SK-N-SH (cell line): ENCODE measurements at regions not wholly inside any gene's neighbourhood (a gene's known extent, or its start where the extent isn't known, plus 50 kb on each side); places are given as distances from the start of the nearest gene placed in this dataset.

Source experiments
- CTCF ChIA-PET: fragments of 300-600, 350-600 bp; formaldehyde crosslinking; extraction: SDS; loops from one replicate; lab custom pipeline; 2021; lab: Yijun Ruan, JAX
- POLR2A ChIA-PET: fragments of 350-600 bp; sonication (Branson Sonifier 250); formaldehyde crosslinking; extraction: SDS; loops from one replicate; lab custom pipeline; 2020; ENCODE audit warnings: antibody characterized with exemption, inconsistent platforms; lab: Yijun Ruan, JAX
- DNase-seq: peaks from one replicate; pipeline ENCODE4 v3.0.0; 2012
- H2AFZ ChIP-seq: fragments of 200-600 bp; sonication (generic); 2 replicates; pipeline ENCODE4 v1.8.1; 2016; ENCODE audit warnings: antibody characterized with exemption, mild to moderate bottlenecking, low read depth
- H3F3A ChIP-seq: fragments of 200-600 bp; sonication (generic); replicated peaks from 2 replicates; pipeline ENCODE3; 2016; ENCODE audit warnings: antibody characterized with exemption, mild to moderate bottlenecking; ENCODE audit not compliant: insufficient read depth
- H3K27ac ChIP-seq, 2 experiments: fragments of 200-500 bp in 1 of 2; fragments of 200-600 bp in 1 of 2; sonication (Bioruptor generic) in 1 of 2; sonication (generic), shearing (Covaris generic) in 1 of 2; 2 replicates each; pipeline versions ENCODE4 v1.5.1 to v1.6.1; 2014 to 2016; ENCODE audit warnings: low read depth in 2 of 2, inconsistent platforms in 1 of 2, low read length in 1 of 2, mild to moderate bottlenecking in 1 of 2, mixed read lengths in 1 of 2
- H3K27me3 ChIP-seq: fragments of 200-600 bp; sonication (generic), shearing (Covaris generic); 2 replicates; pipeline ENCODE4 v1.6.1; 2016; ENCODE audit warnings: mixed run types; ENCODE audit not compliant: insufficient read depth
- H3K36me3 ChIP-seq, 2 experiments: fragments of 200-500 bp in 1 of 2; fragments of 200-600 bp in 1 of 2; sonication (Bioruptor generic) in 1 of 2; sonication (generic) in 1 of 2; replicated peaks in 1 of 2; 2 replicates each; pipeline versions ENCODE3 to v1.5.1; 2014 to 2016; ENCODE audit warnings: low read length in 1 of 2, mild to moderate bottlenecking in 1 of 2; ENCODE audit not compliant: insufficient read depth in 2 of 2, control insufficient read depth in 1 of 2
- H3K4me1 ChIP-seq, 2 experiments: fragments of 200-500 bp in 1 of 2; fragments of 200-600 bp in 1 of 2; sonication (Bioruptor generic) in 1 of 2; sonication (generic), shearing (Covaris generic) in 1 of 2; 2 replicates each; pipeline versions ENCODE4 v1.5.1 to v1.6.1; 2014 to 2016; ENCODE audit warnings: low read depth in 1 of 2, low read length in 1 of 2, mixed run types in 1 of 2; ENCODE audit not compliant: insufficient read depth in 2 of 2, control insufficient read depth in 1 of 2
- H3K4me2 ChIP-seq: fragments of 200-600 bp; sonication (generic), shearing (Covaris generic); 2 replicates; pipeline ENCODE4 v1.6.1; 2017; ENCODE audit warnings: mixed run types
- H3K4me3 ChIP-seq, 2 experiments: fragments of 200-500 bp in 1 of 2; fragments of 200-600 bp in 1 of 2; sonication (Bioruptor generic) in 1 of 2; sonication (generic), shearing (Covaris generic) in 1 of 2; 2 replicates each; pipeline versions ENCODE4 v1.5.1 to v1.8.1; 2014 to 2016; ENCODE audit warnings: low read depth in 2 of 2, inconsistent platforms in 1 of 2, low read length in 1 of 2, mild to moderate bottlenecking in 1 of 2, mixed read lengths in 1 of 2, moderate library complexity in 1 of 2
- H3K79me2 ChIP-seq: fragments of 200-600 bp; sonication (generic); 2 replicates; pipeline ENCODE4 v1.8.1; 2017; ENCODE audit warnings: mild to moderate bottlenecking; ENCODE audit not compliant: insufficient read depth
- H3K9ac ChIP-seq: fragments of 200-600 bp; sonication (generic); 2 replicates; pipeline ENCODE4 v1.6.1; 2017; ENCODE audit warnings: mixed run types
- H3K9me2 ChIP-seq: fragments of 200-600 bp; sonication (generic); 2 replicates; pipeline ENCODE4 v1.6.1; 2017; ENCODE audit warnings: mixed run types
- H3K9me3 ChIP-seq: fragments of 200-600 bp; sonication (generic); 2 replicates; pipeline ENCODE4 v1.6.1; 2017; ENCODE audit warnings: mixed run types, mild to moderate bottlenecking, moderate library complexity
- H4K20me1 ChIP-seq: fragments of 200-600 bp; sonication (generic); 2 replicates; pipeline ENCODE4 v1.6.1; 2017; ENCODE audit warnings: mild to moderate bottlenecking, mixed run types; ENCODE audit not compliant: insufficient read depth
- CHD2 ChIP-seq: fragments of 150-350 bp; IDR thresholded peaks from 2 replicates; pipeline ENCODE4 v1.6.1; 2018; ENCODE audit warnings: low read length; ENCODE audit not compliant: partially characterized antibody
- ELF1 ChIP-seq: IDR thresholded peaks from 2 replicates; pipeline ENCODE4 v1.4.0; 2012
- FOSL2 ChIP-seq: IDR thresholded peaks from 2 replicates; pipeline ENCODE4 v1.4.0; 2012; ENCODE audit warnings: low read depth, mild to moderate bottlenecking, moderate library complexity, borderline replicate concordance
- FOXM1 ChIP-seq: IDR thresholded peaks from 2 replicates; pipeline ENCODE4 v1.4.0; 2012; ENCODE audit warnings: low read depth, mild to moderate bottlenecking
- MEF2A ChIP-seq: IDR thresholded peaks from 2 replicates; pipeline ENCODE4 v1.4.0; 2012; ENCODE audit warnings: low read depth, borderline replicate concordance
- NFIC ChIP-seq: IDR thresholded peaks from 2 replicates; pipeline ENCODE4 v1.4.0; 2012; ENCODE audit warnings: borderline replicate concordance
- NRF1 ChIP-seq: IDR thresholded peaks from 2 replicates; pipeline ENCODE4 v1.6.1; 2012; ENCODE audit warnings: low read depth, mild to moderate bottlenecking, low read length
- RCOR1 ChIP-seq: fragments of 150-350 bp; IDR thresholded peaks from 2 replicates; pipeline ENCODE4 v1.6.1; 2017; ENCODE audit warnings: antibody characterized with exemption, low read length
- RFX5 ChIP-seq: IDR thresholded peaks from 2 replicates; pipeline ENCODE4 v1.6.1; 2012; ENCODE audit warnings: mild to moderate bottlenecking, improper control_type of control experiment, low read length
- RXRA ChIP-seq: IDR thresholded peaks from 2 replicates; pipeline ENCODE4 v1.4.0; 2012; ENCODE audit warnings: low read depth, mild to moderate bottlenecking, borderline replicate concordance
- SIN3A ChIP-seq: IDR thresholded peaks from 2 replicates; pipeline ENCODE4 v1.6.1; 2012; ENCODE audit warnings: low read depth, mild to moderate bottlenecking, low read length, moderate library complexity, borderline replicate concordance
- SMC3 ChIP-seq: IDR thresholded peaks from 2 replicates; pipeline ENCODE4 v1.6.1; 2012; ENCODE audit warnings: low read depth, low read length, improper control_type of control experiment
- TAF1 ChIP-seq: IDR thresholded peaks from 2 replicates; pipeline ENCODE4 v1.6.1; 2012; ENCODE audit warnings: low read depth, mild to moderate bottlenecking, low read length, moderate library complexity, borderline replicate concordance
- YY1 ChIP-seq: IDR thresholded peaks from 2 replicates; pipeline ENCODE4 v1.4.0; 2012; ENCODE audit warnings: low read depth, mild to moderate bottlenecking
- WGBS: methylation state at CpG from one replicate; pipeline ENCODE4 v1.1.6; 2017; ENCODE audit warnings: low lambda C conversion rate; 5-methylcytosine and 5-hydroxymethylcytosine counted together
- TF ChIP-seq, protein P1 (sequence below): fragments of 150-350 bp; IDR thresholded peaks from 2 replicates; pipeline ENCODE4 v1.6.1; 2016; ENCODE audit warnings: mild to moderate bottlenecking, low read depth, low read length
- TF ChIP-seq, protein P2 (sequence below): IDR thresholded peaks from 2 replicates; pipeline ENCODE4 v1.4.0; 2012; ENCODE audit warnings: low read depth, borderline replicate concordance
- TF ChIP-seq, protein P3 (sequence below): IDR thresholded peaks from 2 replicates; pipeline ENCODE4; 2012
- TF ChIP-seq, protein P4 (sequence below): fragments of 150-350 bp; IDR thresholded peaks from 2 replicates; pipeline ENCODE4 v1.6.1; 2017; ENCODE audit warnings: antibody characterized with exemption, low read length, low read depth, borderline replicate concordance
- TF ChIP-seq, protein P5 (sequence below): IDR thresholded peaks from 2 replicates; pipeline ENCODE4 v1.6.1; 2012; ENCODE audit warnings: mild to moderate bottlenecking, low read depth, low read length, moderate library complexity

DNA sequence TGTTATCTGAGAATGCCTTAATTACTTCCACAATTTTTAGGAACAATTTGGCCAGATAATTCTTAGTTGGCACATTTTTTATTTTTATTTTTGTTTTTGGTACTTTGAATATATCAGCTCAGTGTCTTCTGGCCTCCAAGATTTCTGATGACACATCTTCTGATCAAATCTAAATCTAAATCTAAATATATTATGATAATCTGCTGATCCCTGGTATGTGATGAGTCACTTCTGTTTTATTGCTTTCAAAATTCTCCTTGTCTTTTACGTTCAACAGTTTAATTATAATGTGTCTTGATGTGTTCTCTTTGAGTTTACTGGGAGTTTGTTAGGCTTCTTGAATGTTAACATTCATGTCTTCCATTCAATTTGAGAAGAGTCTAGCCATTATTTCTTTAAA is 436.8 kb downstream of the CDH9 start:
- WGBS = 14% methylated on average over 1 of the region's 1 CpG
- H3K9ac ChIP-seq = no peak overlapping the region
- no peaks in the 10 kb centered on the region for H3K36me3 ChIP-seq
- H2AFZ ChIP-seq = no peak overlapping the region
- H3K9me2 ChIP-seq = no peaks in the 10 kb centered on the region
- TF ChIP-seq, protein P1, sequence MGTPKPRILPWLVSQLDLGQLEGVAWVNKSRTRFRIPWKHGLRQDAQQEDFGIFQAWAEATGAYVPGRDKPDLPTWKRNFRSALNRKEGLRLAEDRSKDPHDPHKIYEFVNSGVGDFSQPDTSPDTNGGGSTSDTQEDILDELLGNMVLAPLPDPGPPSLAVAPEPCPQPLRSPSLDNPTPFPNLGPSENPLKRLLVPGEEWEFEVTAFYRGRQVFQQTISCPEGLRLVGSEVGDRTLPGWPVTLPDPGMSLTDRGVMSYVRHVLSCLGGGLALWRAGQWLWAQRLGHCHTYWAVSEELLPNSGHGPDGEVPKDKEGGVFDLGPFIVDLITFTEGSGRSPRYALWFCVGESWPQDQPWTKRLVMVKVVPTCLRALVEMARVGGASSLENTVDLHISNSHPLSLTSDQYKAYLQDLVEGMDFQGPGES = no peak
- no peak for TF ChIP-seq TAF1
- TF ChIP-seq RFX5 = no peak
- TF ChIP-seq RXRA = no peak
- TF ChIP-seq ELF1 = no peak
- no peak for TF ChIP-seq SMC3
- TF ChIP-seq, protein P2, sequence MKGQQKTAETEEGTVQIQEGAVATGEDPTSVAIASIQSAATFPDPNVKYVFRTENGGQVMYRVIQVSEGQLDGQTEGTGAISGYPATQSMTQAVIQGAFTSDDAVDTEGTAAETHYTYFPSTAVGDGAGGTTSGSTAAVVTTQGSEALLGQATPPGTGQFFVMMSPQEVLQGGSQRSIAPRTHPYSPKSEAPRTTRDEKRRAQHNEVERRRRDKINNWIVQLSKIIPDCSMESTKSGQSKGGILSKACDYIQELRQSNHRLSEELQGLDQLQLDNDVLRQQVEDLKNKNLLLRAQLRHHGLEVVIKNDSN = no peak
- TF ChIP-seq, protein P3, sequence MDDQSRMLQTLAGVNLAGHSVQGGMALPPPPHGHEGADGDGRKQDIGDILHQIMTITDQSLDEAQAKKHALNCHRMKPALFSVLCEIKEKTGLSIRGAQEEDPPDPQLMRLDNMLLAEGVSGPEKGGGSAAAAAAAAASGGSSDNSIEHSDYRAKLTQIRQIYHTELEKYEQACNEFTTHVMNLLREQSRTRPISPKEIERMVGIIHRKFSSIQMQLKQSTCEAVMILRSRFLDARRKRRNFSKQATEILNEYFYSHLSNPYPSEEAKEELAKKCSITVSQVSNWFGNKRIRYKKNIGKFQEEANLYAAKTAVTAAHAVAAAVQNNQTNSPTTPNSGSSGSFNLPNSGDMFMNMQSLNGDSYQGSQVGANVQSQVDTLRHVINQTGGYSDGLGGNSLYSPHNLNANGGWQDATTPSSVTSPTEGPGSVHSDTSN = no peak
- ChIA-PET POLR2A (no interaction called here), CTCF (no interaction called here)
- no peaks in the 10 kb centered on the region for H3K79me2 ChIP-seq
- peaks cover 3% of the 10 kb centered on the region for H3F3A ChIP-seq
- H3K4me3 ChIP-seq = no peak overlapping the region
- no peak for DNase-seq
- H3K4me2 ChIP-seq = no peak overlapping the region
- no peaks in the 10 kb centered on the region for H4K20me1 ChIP-seq
- no peaks in the 10 kb centered on the region for H3K9me3 ChIP-seq
- H3K27ac ChIP-seq = no peak overlapping the region
- H3K4me1 ChIP-seq = no peaks in the 10 kb centered on the region
- H3K27me3 ChIP-seq = no peaks in the 10 kb centered on the region

DNA sequence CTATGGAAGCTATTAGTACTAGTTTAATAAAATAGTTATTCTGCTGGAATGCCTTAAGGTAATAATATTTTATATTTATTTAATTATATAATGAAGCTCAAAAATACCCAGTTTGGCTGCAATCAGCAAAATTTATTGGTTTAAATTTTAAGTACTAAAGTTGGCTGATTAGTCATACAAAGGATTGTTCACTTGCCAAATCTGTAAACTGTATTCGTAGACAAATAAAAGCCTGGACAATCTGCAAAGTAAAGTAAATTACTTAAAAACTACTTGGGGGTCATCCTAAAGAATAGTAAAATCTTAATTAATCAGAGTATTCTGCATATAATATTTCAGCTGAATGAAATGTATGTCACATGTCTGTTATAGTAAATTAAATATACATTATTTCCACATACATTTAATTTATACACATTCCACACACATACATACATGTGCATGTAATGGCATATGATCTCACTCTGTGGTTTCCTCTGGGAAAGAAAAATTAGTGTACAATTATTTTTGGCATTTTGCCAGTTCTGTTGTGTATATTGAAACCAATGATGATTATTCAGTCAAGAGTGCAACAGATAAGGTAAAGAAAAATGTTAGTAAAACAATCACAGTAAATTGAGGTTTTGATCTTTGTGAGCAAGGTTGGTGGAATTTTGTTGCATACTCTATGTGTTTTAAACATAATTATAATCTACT is 455.9 kb downstream of the CDH9 start:
- Histone ChIP-seq H3K9me3 (no peaks in the 10 kb centered on the region), H3K27me3 (no peaks in the 10 kb centered on the region), H3K79me2 (no peaks in the 10 kb centered on the region), H3K4me1 (no peaks in the 10 kb centered on the region), H4K20me1 (no peaks in the 10 kb centered on the region), H3K36me3 (no peaks in the 10 kb centered on the region), H3K4me2 (no peak overlapping the region), H3K9me2 (no peaks in the 10 kb centered on the region), H2AFZ (no peak overlapping the region), H3K4me3 (no peak overlapping the region), H3K27ac (no peak overlapping the region), H3K9ac (no peak overlapping the region), H3F3A (no peaks in the 10 kb centered on the region)
- no peak for DNase-seq
- ChIA-PET CTCF (interaction anchor here (1.0 kb wide), 1 partner anchor 18 kb away, joined by 3 read pairs; no protein-coding TSS in a partner anchor), POLR2A (no interaction called here)
- WGBS = 4% methylated on average over 1 of the region's 1 CpG
- no peak for TF ChIP-seq MEF2A
- TF ChIP-seq NRF1 = no peak
- no peak for TF ChIP-seq YY1
- TF ChIP-seq, protein P4, sequence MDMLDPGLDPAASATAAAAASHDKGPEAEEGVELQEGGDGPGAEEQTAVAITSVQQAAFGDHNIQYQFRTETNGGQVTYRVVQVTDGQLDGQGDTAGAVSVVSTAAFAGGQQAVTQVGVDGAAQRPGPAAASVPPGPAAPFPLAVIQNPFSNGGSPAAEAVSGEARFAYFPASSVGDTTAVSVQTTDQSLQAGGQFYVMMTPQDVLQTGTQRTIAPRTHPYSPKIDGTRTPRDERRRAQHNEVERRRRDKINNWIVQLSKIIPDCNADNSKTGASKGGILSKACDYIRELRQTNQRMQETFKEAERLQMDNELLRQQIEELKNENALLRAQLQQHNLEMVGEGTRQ = no peak
- no peak for TF ChIP-seq RCOR1
- TF ChIP-seq TAF1 = no peak
- TF ChIP-seq FOSL2 = no peak
- no peak for TF ChIP-seq CHD2
- TF ChIP-seq, protein P5, sequence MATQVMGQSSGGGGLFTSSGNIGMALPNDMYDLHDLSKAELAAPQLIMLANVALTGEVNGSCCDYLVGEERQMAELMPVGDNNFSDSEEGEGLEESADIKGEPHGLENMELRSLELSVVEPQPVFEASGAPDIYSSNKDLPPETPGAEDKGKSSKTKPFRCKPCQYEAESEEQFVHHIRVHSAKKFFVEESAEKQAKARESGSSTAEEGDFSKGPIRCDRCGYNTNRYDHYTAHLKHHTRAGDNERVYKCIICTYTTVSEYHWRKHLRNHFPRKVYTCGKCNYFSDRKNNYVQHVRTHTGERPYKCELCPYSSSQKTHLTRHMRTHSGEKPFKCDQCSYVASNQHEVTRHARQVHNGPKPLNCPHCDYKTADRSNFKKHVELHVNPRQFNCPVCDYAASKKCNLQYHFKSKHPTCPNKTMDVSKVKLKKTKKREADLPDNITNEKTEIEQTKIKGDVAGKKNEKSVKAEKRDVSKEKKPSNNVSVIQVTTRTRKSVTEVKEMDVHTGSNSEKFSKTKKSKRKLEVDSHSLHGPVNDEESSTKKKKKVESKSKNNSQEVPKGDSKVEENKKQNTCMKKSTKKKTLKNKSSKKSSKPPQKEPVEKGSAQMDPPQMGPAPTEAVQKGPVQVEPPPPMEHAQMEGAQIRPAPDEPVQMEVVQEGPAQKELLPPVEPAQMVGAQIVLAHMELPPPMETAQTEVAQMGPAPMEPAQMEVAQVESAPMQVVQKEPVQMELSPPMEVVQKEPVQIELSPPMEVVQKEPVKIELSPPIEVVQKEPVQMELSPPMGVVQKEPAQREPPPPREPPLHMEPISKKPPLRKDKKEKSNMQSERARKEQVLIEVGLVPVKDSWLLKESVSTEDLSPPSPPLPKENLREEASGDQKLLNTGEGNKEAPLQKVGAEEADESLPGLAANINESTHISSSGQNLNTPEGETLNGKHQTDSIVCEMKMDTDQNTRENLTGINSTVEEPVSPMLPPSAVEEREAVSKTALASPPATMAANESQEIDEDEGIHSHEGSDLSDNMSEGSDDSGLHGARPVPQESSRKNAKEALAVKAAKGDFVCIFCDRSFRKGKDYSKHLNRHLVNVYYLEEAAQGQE = no peak
- TF ChIP-seq SIN3A = no peak
- no peak for TF ChIP-seq FOXM1
- no peak for TF ChIP-seq NFIC
- TF ChIP-seq ELF1 = no peak
- TF ChIP-seq, protein P3 = no peak
